IMR-90 (cell line): ENCODE measurements at regions not wholly inside any gene's neighbourhood (a gene's known extent, or its start where the extent isn't known, plus 50 kb on each side); places are given as distances from the start of the nearest gene placed in this dataset.

Experiments
- BHLHE40 ChIP-seq: fragments of 150-350 bp; IDR thresholded peaks from 2 replicates; pipeline ENCODE4 v1.6.1; 2016; ENCODE audit warnings: mild to moderate bottlenecking, low read depth, low read length
- CEBPB ChIP-seq: IDR thresholded peaks from 2 replicates; pipeline ENCODE4 v1.6.1; 2012; ENCODE audit warnings: low read depth, low read length, improper control_type of control experiment
- CTCF ChIP-seq: conservative IDR thresholded peaks from 2 replicates; pipeline ENCODE4 v1.5.1; 2012; ENCODE audit warnings: mild to moderate bottlenecking, low read depth, low read length, improper control_type of control experiment
- ELK1 ChIP-seq: fragments of 150-350 bp; IDR thresholded peaks from 2 replicates; pipeline ENCODE4 v1.6.1; 2016; ENCODE audit warnings: low read depth, mild to moderate bottlenecking, low read length, moderate library complexity, borderline replicate concordance
- FOS ChIP-seq: fragments of 150-350 bp; IDR thresholded peaks from 2 replicates; pipeline ENCODE4 v1.6.1; 2016; ENCODE audit warnings: low read depth, low read length
- MAZ ChIP-seq: IDR thresholded peaks from 2 replicates; pipeline ENCODE4 v1.6.1; 2012; ENCODE audit warnings: low read depth, mild to moderate bottlenecking, low read length, improper control_type of control experiment, moderate library complexity, borderline replicate concordance
- MXI1 ChIP-seq: IDR thresholded peaks from 2 replicates; pipeline ENCODE4 v1.6.1; 2012; ENCODE audit warnings: low read depth, mild to moderate bottlenecking, low read length, moderate library complexity, borderline replicate concordance
- POLR2A ChIP-seq: IDR thresholded peaks from 2 replicates; pipeline ENCODE4 v1.6.1; 2012; ENCODE audit warnings: mild to moderate bottlenecking, low read depth, low read length
- RAD21 ChIP-seq: IDR thresholded peaks from 2 replicates; pipeline ENCODE4 v1.6.1; 2012; ENCODE audit warnings: low read length, improper control_type of control experiment
- RCOR1 ChIP-seq: IDR thresholded peaks from 2 replicates; pipeline ENCODE4 v1.6.1; 2012; ENCODE audit warnings: mild to moderate bottlenecking, low read length, improper control_type of control experiment; ENCODE audit not compliant: insufficient replicate concordance
- RFX5 ChIP-seq: IDR thresholded peaks from 2 replicates; pipeline ENCODE4 v1.8.0; 2012; ENCODE audit warnings: low read depth, mild to moderate bottlenecking, low read length, moderate library complexity
- TF ChIP-seq, protein P1 (sequence below): fragments of 150-350 bp; IDR thresholded peaks from 2 replicates; pipeline ENCODE4 v1.6.1; 2017; ENCODE audit warnings: mild to moderate bottlenecking, antibody characterized with exemption, low read length, low read depth

GRCh38 chr7:12809476-12809875 lies 122.0 kb downstream of the ARL4A start:
- TF ChIP-seq CTCF = no peak
- TF ChIP-seq ELK1 = no peak
- TF ChIP-seq RCOR1 = no peak
- no peak for TF ChIP-seq MAZ
- TF ChIP-seq POLR2A = no peak
- TF ChIP-seq FOS = no peak
- TF ChIP-seq BHLHE40 = no peak
- no peak for TF ChIP-seq RFX5
- TF ChIP-seq CEBPB = no peak
- TF ChIP-seq MXI1 = no peak
- TF ChIP-seq RAD21 = no peak
- TF ChIP-seq, protein P1, sequence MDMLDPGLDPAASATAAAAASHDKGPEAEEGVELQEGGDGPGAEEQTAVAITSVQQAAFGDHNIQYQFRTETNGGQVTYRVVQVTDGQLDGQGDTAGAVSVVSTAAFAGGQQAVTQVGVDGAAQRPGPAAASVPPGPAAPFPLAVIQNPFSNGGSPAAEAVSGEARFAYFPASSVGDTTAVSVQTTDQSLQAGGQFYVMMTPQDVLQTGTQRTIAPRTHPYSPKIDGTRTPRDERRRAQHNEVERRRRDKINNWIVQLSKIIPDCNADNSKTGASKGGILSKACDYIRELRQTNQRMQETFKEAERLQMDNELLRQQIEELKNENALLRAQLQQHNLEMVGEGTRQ = no peak
